SK-N-MC (cell line): ENCODE measurements at regions not wholly inside any gene's neighbourhood (a gene's known extent, or its start where the extent isn't known, plus 50 kb on each side); places are given as distances from the start of the nearest gene placed in this dataset.

ENCODE experiments used
- EZH2 ChIP-seq: fragments of 200-600 bp; sonication (generic); IDR thresholded peaks from one replicate; pipeline ENCODE4 v1.6.1; 2017; ENCODE audit warnings: antibody characterized with exemption
- POLR2AphosphoS5 ChIP-seq: IDR thresholded peaks from 2 replicates; pipeline ENCODE4 v1.6.1; 2012; ENCODE audit warnings: mild to moderate bottlenecking, low read depth, low read length, borderline replicate concordance

DNA sequence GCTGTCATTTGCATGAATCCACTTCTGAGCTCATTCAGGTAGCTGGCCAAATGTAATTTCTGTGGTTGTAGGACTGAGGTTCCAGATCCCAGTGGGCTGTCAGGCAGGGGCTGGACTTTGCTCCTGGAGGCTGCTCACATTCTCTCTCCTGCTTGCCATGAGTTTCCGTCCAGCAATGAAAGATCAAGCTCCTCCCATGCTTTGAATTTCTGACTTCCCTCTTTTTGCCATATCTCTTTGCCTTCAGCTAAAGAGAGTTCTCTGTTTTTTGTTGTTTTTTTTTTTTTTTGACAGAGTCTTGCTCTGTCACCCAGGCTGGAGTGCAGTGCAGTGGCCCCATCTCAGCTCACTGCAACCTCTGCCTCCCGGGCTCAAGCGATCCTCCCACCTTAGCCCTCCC is 76.9 kb downstream of the ING1 start:
- TF ChIP-seq EZH2 (no peak), POLR2AphosphoS5 (no peak)
